ENCODE measurements at regions not wholly inside any gene's neighbourhood (a gene's known extent, or its start where the extent isn't known, plus 50 kb on each side); places are given as distances from the start of the nearest gene placed in this dataset.

DNA sequence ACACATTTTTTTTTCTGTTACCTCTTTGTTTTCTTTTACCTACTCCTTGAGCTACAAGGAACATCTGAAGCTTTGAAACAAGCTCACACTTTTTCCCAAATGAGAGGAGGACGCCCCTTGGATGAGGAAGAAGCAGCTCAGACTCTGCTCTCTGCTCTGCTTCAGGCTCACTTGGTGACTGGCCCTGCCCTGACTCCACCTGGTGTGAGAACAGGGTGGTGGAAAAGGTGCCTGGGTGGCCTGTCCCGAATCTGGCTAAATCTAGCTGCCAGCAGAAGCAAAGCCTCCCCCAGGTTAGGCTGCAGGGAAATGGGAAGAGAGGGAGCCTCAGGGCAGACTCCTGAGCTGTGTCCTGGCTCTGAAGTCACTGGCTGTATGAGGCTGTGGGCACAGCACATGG lies 68.0 kb upstream of the CEACAM8 start:
- ATAC-seq, result no peak
- no peaks in the 10 kb centered on the region for H3K27me3 ChIP-seq (ENCODE audit: control insufficient read depth in 2 of 2, insufficient read depth in 2 of 2, low read length in 2 of 2)
- Mint-ChIP-seq H3K4me1 (peaks cover 0 to 2% (median 0%) of the 10 kb centered on the region in 7 donors), H3K4me3 (no peak overlapping the region), H3K36me3 (peaks cover 0 to 5% (median 0%) of the 10 kb centered on the region in 5 donors), H3K27me3 (peaks cover 23 to 46% (median 32%) of the 10 kb centered on the region in 5 donors), H3K9me3 (peaks cover 3 to 27% (median 16%) of the 10 kb centered on the region in 11 donors), H3K27ac (no peak overlapping the region)
- H3K4me1 ChIP-seq (ENCODE audit: control insufficient read depth in 2 of 2, insufficient read depth in 2 of 2, low read length in 2 of 2), result no peaks in the 10 kb centered on the region
- CTCF ChIA-PET, result no interaction called here
- H3K4me3 ChIP-seq (ENCODE audit: low read length), result no peak overlapping the region
- H3K27ac ChIP-seq (ENCODE audit: low read depth, low read length), result no peak overlapping the region
- POLR2A ChIA-PET, result no interaction called here
- intact Hi-C loops (cut with micrococcal nuclease), result no loop called here
- DNase-seq, result no peak
- no peaks in the 10 kb centered on the region for H3K9me3 ChIP-seq (ENCODE audit: control insufficient read depth in 2 of 3, low read length in 3 of 3)
- H3K36me3 ChIP-seq (ENCODE audit: control insufficient read depth in 2 of 3, insufficient read depth in 3 of 3, low read length in 3 of 3), result no peaks in the 10 kb centered on the region

DNA sequence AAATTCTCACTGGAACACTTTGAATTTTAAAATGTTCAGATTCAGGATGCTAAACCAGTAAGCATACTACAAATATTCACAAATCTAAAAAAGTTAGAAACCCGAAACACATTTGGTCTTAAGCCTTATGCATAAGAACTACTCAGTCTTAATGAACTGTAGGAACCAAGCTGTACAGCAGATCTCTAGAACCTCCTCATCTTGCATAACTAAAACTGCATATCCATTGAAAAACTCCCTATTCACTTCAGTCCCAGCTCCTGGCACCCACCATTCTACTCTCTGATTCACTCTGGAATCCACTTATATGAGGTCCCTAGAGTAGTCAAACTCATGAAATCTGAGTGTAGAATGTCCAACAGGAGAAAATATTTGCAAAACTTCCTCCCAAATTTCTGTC lies 65.6 kb upstream of the CEACAM8 start:
- DNase-seq (no peak), ATAC-seq (no peak)
- Histone ChIP-seq H3K27me3 (ENCODE audit: control insufficient read depth in 2 of 2, insufficient read depth in 2 of 2, low read length in 2 of 2) (no peaks in the 10 kb centered on the region), H3K4me3 (ENCODE audit: low read length) (no peak overlapping the region), H3K36me3 (ENCODE audit: control insufficient read depth in 2 of 3, insufficient read depth in 3 of 3, low read length in 3 of 3) (no peaks in the 10 kb centered on the region), H3K4me1 (ENCODE audit: control insufficient read depth in 2 of 2, insufficient read depth in 2 of 2, low read length in 2 of 2) (no peaks in the 10 kb centered on the region), H3K9me3 (ENCODE audit: control insufficient read depth in 2 of 3, low read length in 3 of 3) (no peaks in the 10 kb centered on the region), H3K27ac (ENCODE audit: low read depth, low read length) (no peak overlapping the region)
- no peak overlapping the region for H3K4me3 Mint-ChIP-seq
- H3K27ac Mint-ChIP-seq, result no peak overlapping the region
- ChIA-PET CTCF (no interaction called here), POLR2A (no interaction called here)
- intact Hi-C loops (cut with micrococcal nuclease), result no loop called here
- H3K9me3 Mint-ChIP-seq, result peaks cover 3 to 27% (median 16%) of the 10 kb centered on the region in 11 donors
- peaks cover 0 to 5% (median 0%) of the 10 kb centered on the region in 5 donors for H3K36me3 Mint-ChIP-seq
- H3K4me1 Mint-ChIP-seq, result peaks cover 0 to 2% (median 0%) of the 10 kb centered on the region in 7 donors
- H3K27me3 Mint-ChIP-seq, result peaks cover 17 to 35% (median 23%) of the 10 kb centered on the region in 5 donors

DNA sequence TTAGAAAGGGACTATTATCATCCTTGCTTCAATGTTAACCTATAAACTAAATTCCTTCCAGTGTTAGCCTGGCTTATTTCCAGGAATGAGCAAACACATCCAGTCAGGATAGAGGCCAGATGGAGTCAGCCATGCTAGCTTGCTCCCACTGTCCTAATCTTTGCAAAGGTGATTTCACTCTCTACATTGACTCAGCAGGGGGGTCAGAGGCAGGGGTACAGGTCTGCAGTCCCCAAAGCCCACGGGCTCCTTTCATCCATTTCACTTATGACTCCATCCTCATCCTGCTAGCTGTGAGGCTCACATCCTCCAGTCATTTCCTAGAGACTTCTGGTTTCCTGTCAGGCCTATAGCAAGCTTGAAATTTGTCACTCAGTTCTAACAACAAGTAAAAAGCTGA lies 63.4 kb upstream of the CEACAM8 start:
- Mint-ChIP-seq H3K27ac (no peak overlapping the region), H3K9me3 (peaks cover 3 to 27% (median 16%) of the 10 kb centered on the region in 11 donors), H3K4me1 (peaks cover 0 to 2% (median 0%) of the 10 kb centered on the region in 7 donors), H3K36me3 (peaks cover 0 to 5% (median 0%) of the 10 kb centered on the region in 5 donors), H3K4me3 (no peak overlapping the region), H3K27me3 (peaks cover 13 to 27% (median 25%) of the 10 kb centered on the region in 5 donors)
- Histone ChIP-seq H3K36me3 (ENCODE audit: control insufficient read depth in 2 of 3, insufficient read depth in 3 of 3, low read length in 3 of 3) (no peaks in the 10 kb centered on the region), H3K4me1 (ENCODE audit: control insufficient read depth in 2 of 2, insufficient read depth in 2 of 2, low read length in 2 of 2) (no peaks in the 10 kb centered on the region), H3K4me3 (ENCODE audit: low read length) (no peak overlapping the region), H3K27me3 (ENCODE audit: control insufficient read depth in 2 of 2, insufficient read depth in 2 of 2, low read length in 2 of 2) (no peaks in the 10 kb centered on the region), H3K9me3 (ENCODE audit: control insufficient read depth in 2 of 3, low read length in 3 of 3) (no peaks in the 10 kb centered on the region), H3K27ac (ENCODE audit: low read depth, low read length) (no peak overlapping the region)
- intact Hi-C loops (cut with micrococcal nuclease), result no loop called here
- ChIA-PET POLR2A (interaction anchor here (0.5 kb wide), 1 partner anchor 133 kb away, joined by 4 read pairs; no protein-coding TSS in a partner anchor), CTCF (no interaction called here)
- no peak for DNase-seq
- ATAC-seq, result no peak

DNA sequence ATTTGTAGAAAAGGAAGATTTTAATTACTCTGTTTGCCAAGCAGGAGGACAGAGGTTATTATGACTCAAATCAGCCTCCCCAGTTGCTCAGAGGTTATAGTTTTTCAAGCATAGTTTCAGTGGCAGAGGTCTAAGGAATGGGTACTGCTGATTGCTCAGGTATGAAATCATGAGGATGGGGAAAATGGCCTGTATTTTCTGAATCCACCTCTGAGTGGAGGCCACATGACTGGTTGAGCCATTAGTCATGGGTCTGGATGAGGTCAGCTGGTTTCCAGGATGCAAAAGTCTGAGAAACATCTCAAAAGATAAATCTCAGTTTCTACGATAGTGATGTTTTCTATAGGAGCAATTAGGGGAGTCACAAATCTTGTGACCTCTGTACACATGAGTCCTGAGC lies 62.8 kb upstream of the CEACAM8 start:
- no peaks in the 10 kb centered on the region for H3K9me3 ChIP-seq (ENCODE audit: control insufficient read depth in 2 of 3, low read length in 3 of 3)
- no peaks in the 10 kb centered on the region for H3K36me3 ChIP-seq (ENCODE audit: control insufficient read depth in 2 of 3, insufficient read depth in 3 of 3, low read length in 3 of 3)
- intact Hi-C loops (cut with micrococcal nuclease), result no loop called here
- Mint-ChIP-seq H3K4me1 (peaks cover 0 to 2% (median 0%) of the 10 kb centered on the region in 7 donors), H3K4me3 (no peak overlapping the region), H3K27me3 (peaks cover 11 to 28% (median 25%) of the 10 kb centered on the region in 5 donors), H3K27ac (no peak overlapping the region), H3K36me3 (peaks cover 0 to 5% (median 0%) of the 10 kb centered on the region in 5 donors), H3K9me3 (peaks cover 3 to 27% (median 16%) of the 10 kb centered on the region in 11 donors)
- H3K27me3 ChIP-seq (ENCODE audit: control insufficient read depth in 2 of 2, insufficient read depth in 2 of 2, low read length in 2 of 2), result no peaks in the 10 kb centered on the region
- ATAC-seq, result no peak
- no peak for DNase-seq
- POLR2A ChIA-PET, result no interaction called here
- CTCF ChIA-PET, result no interaction called here
- no peak overlapping the region for H3K27ac ChIP-seq (ENCODE audit: low read depth, low read length)
- no peak overlapping the region for H3K4me3 ChIP-seq (ENCODE audit: low read length)
- no peaks in the 10 kb centered on the region for H3K4me1 ChIP-seq (ENCODE audit: control insufficient read depth in 2 of 2, insufficient read depth in 2 of 2, low read length in 2 of 2)

DNA sequence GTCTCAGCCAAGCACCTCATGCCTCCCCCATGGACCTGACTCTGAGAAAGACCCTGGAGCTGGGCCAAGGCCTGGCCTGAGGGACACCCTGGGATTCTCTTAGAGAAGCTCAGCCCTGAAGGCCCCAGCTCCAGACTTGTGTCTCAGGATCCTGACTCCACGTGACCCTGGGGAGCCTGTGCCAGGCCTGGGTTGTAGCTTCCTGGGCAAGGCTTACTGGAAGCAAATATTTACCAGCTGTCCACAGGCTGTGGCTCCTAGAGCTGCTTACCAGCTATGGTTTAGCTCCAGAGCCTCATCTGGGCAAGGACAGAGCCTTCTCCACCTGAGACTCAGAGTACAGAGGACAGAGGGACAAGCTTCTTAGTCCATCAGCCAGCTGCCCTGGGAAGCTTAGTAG lies 61.0 kb upstream of the CEACAM8 start:
- Histone ChIP-seq H3K27ac (ENCODE audit: low read depth, low read length) (no peak overlapping the region), H3K27me3 (ENCODE audit: control insufficient read depth in 2 of 2, insufficient read depth in 2 of 2, low read length in 2 of 2) (no peaks in the 10 kb centered on the region), H3K4me1 (ENCODE audit: control insufficient read depth in 2 of 2, insufficient read depth in 2 of 2, low read length in 2 of 2) (no peaks in the 10 kb centered on the region), H3K9me3 (ENCODE audit: control insufficient read depth in 2 of 3, low read length in 3 of 3) (no peaks in the 10 kb centered on the region), H3K4me3 (ENCODE audit: low read length) (no peak overlapping the region), H3K36me3 (ENCODE audit: control insufficient read depth in 2 of 3, insufficient read depth in 3 of 3, low read length in 3 of 3) (no peaks in the 10 kb centered on the region)
- Mint-ChIP-seq H3K27me3 (peaks cover 8 to 36% (median 27%) of the 10 kb centered on the region in 5 donors), H3K4me1 (peaks cover 0 to 2% (median 0%) of the 10 kb centered on the region in 7 donors), H3K4me3 (no peak overlapping the region), H3K27ac (no peak overlapping the region), H3K36me3 (peaks cover 0 to 4% (median 0%) of the 10 kb centered on the region in 5 donors), H3K9me3 (peaks cover 3 to 25% (median 14%) of the 10 kb centered on the region in 11 donors)
- POLR2A ChIA-PET, result no interaction called here
- intact Hi-C loops (cut with micrococcal nuclease), result no loop called here
- CTCF ChIA-PET, result no interaction called here
- DNase-seq, result no peak
- no peak for ATAC-seq

DNA sequence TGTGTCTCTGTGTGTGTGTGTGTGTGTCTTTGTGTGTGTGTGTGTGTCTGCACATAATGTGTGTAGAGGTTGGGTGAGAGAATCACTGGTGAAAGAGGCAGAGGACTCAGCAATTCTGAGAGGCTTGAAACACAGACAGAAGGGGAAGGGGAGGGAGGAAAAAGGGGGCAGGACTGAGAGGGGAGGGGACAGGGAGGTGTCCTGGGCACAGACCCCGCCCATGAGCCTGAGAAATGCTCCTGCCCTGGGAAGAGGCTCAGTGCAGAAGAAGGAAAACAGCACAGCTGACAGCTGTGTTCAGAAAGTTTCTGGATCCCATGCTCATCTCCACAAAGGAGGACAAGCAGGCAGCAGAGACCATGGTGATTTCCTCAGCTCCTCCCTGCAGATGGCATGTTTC lies 59.1 kb upstream of the CEACAM8 start:
- ChIA-PET POLR2A (no interaction called here), CTCF (no interaction called here)
- H3K9me3 ChIP-seq (ENCODE audit: control insufficient read depth in 2 of 3, low read length in 3 of 3), result no peaks in the 10 kb centered on the region
- H3K4me1 Mint-ChIP-seq, result peaks cover 0 to 2% (median 0%) of the 10 kb centered on the region in 7 donors
- no peaks in the 10 kb centered on the region for H3K36me3 Mint-ChIP-seq
- no peaks in the 10 kb centered on the region for H3K27me3 ChIP-seq (ENCODE audit: control insufficient read depth in 2 of 2, insufficient read depth in 2 of 2, low read length in 2 of 2)
- peaks cover 0 to 7% (median 1%) of the 10 kb centered on the region in 11 donors for H3K9me3 Mint-ChIP-seq
- H3K4me3 ChIP-seq (ENCODE audit: low read length), result no peak overlapping the region
- H3K27ac Mint-ChIP-seq, result no peak overlapping the region
- H3K27me3 Mint-ChIP-seq, result peaks cover 0 to 37% (median 23%) of the 10 kb centered on the region in 5 donors
- no peaks in the 10 kb centered on the region for H3K36me3 ChIP-seq (ENCODE audit: control insufficient read depth in 2 of 3, insufficient read depth in 3 of 3, low read length in 3 of 3)
- no peaks in the 10 kb centered on the region for H3K4me1 ChIP-seq (ENCODE audit: control insufficient read depth in 2 of 2, insufficient read depth in 2 of 2, low read length in 2 of 2)
- ATAC-seq (no peak), DNase-seq (no peak)
- H3K27ac ChIP-seq (ENCODE audit: low read depth, low read length), result no peak overlapping the region
- intact Hi-C loops (cut with micrococcal nuclease), result no loop called here
- no peak overlapping the region for H3K4me3 Mint-ChIP-seq

DNA sequence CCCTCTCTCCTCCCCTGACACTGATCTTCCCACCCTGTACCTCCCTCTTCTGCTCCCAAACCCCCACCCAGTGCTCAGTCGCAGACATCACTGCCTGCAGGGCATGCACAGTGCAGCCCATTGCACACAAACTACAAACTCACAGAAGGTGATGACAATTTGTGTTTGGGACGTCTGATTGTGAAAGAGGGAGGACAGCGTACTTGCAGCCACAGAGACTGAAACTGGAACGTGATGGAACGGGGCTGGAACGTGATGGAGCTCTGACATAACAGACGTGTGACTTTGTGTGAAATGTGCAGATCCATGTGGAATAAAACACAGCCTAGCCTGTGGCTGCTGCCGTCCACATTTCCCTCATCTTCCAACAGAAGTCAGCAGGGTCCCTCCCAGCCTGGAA lies 57.3 kb upstream of the CEACAM8 start:
- no peak overlapping the region for H3K4me3 Mint-ChIP-seq
- no peaks in the 10 kb centered on the region for H3K27me3 ChIP-seq (ENCODE audit: control insufficient read depth in 2 of 2, insufficient read depth in 2 of 2, low read length in 2 of 2)
- H3K4me1 Mint-ChIP-seq, result no peaks in the 10 kb centered on the region
- H3K4me1 ChIP-seq (ENCODE audit: control insufficient read depth in 2 of 2, insufficient read depth in 2 of 2, low read length in 2 of 2), result no peaks in the 10 kb centered on the region
- no peak overlapping the region for H3K27ac ChIP-seq (ENCODE audit: low read depth, low read length)
- no peak for ATAC-seq
- no peaks in the 10 kb centered on the region for H3K9me3 ChIP-seq (ENCODE audit: control insufficient read depth in 2 of 3, low read length in 3 of 3)
- no peak for DNase-seq
- ChIA-PET CTCF (no interaction called here), POLR2A (no interaction called here)
- no peaks in the 10 kb centered on the region for H3K36me3 Mint-ChIP-seq
- peaks cover 3 to 32% (median 23%) of the 10 kb centered on the region in 5 donors for H3K27me3 Mint-ChIP-seq
- no peak overlapping the region for H3K27ac Mint-ChIP-seq
- H3K36me3 ChIP-seq (ENCODE audit: control insufficient read depth in 2 of 3, insufficient read depth in 3 of 3, low read length in 3 of 3), result no peaks in the 10 kb centered on the region
- intact Hi-C loops (cut with micrococcal nuclease), result no loop called here
- no peak overlapping the region for H3K4me3 ChIP-seq (ENCODE audit: low read length)
- H3K9me3 Mint-ChIP-seq, result peaks cover 0 to 2% (median 0%) of the 10 kb centered on the region in 11 donors

Measured in naive thymus-derived CD4-positive, alpha-beta T cell (primary cell).